ENCODE measurements at regions not wholly inside any gene's neighbourhood (a gene's known extent, or its start where the extent isn't known, plus 50 kb on each side); places are given as distances from the start of the nearest gene placed in this dataset.

DNA sequence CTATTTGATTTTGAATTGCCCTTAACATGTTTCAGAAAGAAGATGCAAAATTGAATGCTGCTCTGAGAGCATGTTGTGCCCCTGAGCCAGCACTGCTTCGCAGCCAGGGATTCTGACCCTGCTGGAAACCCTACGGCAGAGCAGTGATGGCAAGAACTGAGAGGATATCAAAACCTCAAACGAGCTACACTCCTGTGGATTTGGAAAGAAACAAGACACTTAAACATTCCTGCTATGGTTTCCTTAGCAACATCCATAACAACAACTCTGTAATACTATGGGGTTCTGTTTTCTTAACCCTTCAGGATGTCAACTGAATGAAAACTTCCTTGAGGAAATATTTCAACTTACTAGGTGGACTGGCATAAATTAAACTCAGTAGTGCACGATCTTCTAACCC lies 649.1 kb downstream of the NYAP2 start:
- TF ChIP-seq, protein P1, sequence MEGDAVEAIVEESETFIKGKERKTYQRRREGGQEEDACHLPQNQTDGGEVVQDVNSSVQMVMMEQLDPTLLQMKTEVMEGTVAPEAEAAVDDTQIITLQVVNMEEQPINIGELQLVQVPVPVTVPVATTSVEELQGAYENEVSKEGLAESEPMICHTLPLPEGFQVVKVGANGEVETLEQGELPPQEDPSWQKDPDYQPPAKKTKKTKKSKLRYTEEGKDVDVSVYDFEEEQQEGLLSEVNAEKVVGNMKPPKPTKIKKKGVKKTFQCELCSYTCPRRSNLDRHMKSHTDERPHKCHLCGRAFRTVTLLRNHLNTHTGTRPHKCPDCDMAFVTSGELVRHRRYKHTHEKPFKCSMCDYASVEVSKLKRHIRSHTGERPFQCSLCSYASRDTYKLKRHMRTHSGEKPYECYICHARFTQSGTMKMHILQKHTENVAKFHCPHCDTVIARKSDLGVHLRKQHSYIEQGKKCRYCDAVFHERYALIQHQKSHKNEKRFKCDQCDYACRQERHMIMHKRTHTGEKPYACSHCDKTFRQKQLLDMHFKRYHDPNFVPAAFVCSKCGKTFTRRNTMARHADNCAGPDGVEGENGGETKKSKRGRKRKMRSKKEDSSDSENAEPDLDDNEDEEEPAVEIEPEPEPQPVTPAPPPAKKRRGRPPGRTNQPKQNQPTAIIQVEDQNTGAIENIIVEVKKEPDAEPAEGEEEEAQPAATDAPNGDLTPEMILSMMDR (IDR thresholded peaks at IDR 0.05), result no peak

DNA sequence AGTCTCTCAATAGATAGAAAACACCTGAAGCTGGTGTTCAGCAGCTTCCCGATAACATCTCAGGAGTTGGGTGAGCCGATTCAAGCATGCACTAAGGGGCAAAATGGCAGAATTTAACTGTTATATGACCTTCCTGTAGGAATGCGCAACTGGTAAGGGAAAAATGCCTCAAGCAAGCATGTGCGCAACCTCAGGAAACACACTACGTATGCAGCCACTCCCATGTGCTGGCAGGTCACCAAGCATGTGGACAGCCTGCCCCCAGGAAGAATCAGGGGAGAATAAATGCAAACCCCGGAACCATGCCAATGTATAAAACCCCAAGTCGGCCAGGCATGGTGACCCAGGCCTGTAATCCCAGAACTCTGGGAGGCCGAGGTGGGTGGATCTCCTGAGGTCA lies 645.6 kb downstream of the NYAP2 start:
- TF ChIP-seq, protein P1 (IDR thresholded peaks at IDR 0.05), result no peak

DNA sequence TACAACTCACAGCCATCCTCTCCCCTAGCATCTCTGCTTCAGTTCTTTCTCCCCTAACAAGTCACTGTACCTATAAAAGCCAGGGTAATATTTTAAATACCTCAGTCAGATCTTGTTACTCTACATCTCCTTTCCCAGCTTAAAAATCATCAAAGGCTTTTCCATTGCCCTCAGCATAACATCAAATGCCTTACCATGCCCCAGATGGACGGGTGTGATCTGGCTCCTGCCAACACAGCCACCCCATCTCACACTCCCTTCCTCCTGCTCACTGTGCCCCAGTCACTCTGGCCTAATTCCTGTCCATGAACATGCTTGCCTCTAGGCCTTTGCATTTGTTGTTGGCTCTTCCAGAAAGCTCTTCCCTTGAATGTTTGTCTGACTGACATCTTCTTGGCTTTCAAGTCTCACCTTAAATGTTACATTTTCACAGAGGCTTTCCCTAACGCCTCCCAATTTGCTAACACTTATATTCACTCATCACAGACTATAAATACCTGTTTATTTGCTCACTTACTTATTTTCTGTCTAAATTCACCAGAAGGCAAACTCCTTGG lies 640.9 kb downstream of the NYAP2 start:
- TF ChIP-seq, protein P1 (IDR thresholded peaks at IDR 0.05), result no peak

DNA sequence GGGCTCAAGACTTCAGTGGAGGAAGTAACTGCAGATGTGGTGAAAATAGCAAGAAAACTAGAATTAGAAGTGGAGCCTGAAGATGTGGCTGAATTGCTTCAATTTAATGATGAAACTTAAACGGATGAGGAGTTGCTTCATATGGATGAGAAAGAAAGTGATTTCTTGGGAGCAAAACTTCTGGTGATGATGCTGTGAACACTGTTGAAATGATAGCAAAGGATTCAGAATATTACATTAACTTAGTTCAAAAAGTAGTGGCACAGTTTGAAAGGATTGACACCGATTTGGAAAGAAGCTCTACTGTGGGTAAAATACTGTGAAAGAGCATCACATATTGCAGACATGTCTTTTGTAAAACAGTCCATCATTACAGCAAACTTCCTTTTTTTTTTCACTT lies 638.0 kb downstream of the NYAP2 start:
- TF ChIP-seq, protein P1 (IDR thresholded peaks at IDR 0.05), result no peak

DNA sequence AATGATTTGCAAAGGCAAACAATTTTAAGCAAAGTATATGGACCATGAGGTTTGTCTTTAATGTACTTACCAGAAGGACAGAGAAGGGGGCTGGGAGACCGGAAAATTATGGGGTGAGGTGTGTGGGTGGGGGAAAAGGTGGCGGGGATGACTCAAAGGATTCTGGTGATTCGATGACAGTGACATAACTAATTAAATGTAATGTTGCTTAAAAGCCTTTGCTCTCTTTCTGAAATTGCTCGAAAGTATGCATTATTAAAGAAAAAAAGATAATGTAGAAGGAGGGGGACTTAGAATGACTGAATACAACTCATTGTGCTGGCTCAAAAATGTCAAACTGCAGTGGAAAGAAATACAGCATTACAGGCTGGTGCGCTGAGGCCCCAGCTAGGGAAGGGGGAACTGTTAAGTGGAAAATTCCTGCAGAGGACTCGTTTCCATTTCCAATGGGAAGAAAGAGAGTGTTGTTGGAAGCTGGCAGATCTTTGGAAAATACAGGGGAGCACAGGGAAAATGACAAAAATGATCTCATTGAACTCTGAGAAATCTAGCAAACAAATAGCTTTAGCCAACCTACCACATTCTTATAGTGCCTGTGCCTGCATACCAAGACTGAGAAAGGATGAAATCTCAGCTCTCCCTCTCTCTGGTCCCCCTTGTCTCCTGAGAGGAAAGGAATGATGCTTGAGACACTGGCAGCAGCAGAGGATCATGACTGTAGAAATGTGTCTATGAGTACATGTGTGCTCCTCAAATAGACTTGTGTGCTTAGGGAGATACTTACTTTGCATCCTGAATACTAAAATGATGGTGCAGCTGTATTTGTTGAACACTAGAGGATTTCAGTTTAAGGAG lies 632.4 kb downstream of the NYAP2 start:
- TF ChIP-seq, protein P1 (IDR thresholded peaks at IDR 0.05), result no peak

DNA sequence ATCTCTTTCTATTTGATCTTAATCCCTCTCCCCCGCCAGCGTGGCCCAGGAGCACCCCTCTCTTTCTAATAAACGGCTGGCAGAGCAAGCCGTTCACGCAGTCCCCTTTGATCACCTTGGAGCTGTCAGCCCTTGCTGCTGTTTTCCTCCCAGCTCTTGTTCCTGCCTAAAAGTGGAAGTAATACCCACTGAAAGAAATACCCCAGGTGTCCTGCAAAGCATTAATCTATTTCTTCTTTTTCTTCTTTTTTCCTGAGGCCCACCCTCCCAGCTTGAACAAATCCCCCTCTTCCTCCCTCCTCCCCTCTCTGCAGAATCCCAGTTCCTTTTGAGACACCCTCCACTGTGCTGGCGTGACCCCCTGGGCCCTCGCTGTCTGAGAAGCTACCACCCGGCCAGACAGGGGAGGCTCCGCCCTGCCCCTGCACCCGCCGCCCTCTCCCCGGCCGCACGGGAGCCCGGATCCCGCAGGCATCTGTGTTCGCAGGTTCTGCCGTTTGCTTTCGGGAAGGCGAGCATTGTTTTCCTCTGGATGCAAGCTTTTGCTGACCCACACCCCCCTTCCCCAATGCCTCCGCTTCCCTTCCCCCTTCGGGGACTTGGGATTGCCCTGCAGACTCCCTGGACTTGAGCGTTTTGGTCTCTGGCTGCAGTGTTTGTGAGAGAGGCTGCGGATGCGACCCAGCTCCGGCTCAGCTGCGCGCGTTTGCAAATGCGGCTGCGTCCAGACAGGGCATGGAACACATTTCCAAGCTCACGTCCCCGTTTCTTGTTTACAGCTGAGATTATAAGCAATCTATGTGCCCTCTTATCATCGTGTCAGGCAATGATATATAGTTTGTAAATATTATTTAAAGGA lies 631.5 kb downstream of the NYAP2 start:
- TF ChIP-seq, protein P1 (IDR thresholded peaks at IDR 0.05), result no peak

DNA sequence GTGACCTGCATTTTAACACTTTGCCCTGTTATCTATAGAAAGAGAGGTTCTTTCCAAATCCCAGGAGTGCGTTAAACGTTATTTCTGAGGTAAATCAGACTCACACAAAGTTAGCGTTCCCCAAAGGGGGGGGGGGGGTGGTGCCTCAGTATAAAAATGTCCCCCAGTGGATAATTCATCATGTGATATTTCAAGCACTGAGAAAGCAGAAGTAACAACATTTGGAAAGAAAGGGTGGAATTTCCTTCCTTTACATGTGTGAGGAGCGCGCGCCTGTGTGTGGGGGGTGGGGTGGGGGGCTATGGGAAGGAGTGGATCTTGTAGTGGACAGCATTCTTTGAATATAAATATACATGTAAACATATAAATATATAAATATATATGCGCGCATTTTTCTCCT lies 630.9 kb downstream of the NYAP2 start:
- TF ChIP-seq, protein P1 (IDR thresholded peaks at IDR 0.05), result no peak
